GM21526 (cell line): ENCODE measurements at regions not wholly inside any gene's neighbourhood (a gene's known extent, or its start where the extent isn't known, plus 50 kb on each side); places are given as distances from the start of the nearest gene placed in this dataset.

Source experiments
- ATAC-seq: cut with Tn5 transposase; IDR thresholded peaks from one replicate; pipeline ENCODE4 v1.9.1; 2021; ENCODE audit warnings: moderate library complexity; ENCODE audit not compliant: unreplicated experiment, low FRiP score

DNA sequence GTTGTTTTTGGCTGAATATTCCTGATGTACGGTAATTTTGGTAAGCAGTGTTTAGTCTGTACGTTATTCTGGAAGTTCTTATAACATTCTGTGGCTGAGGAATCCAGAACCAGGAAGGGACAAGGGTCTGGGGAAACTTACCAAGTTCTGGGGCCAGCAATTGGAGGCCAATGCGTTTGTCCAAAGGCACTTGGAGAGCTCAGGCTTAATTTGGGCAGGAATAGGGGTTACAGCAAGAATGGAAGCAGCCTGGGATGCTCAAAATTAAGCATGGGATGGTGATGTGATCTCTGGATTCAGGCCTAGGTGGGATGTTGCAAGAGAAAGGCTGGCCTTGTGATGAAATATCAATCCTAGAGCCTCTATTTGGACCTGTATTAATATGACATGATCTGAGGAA, 235.2 kb upstream of the NOX3 start:
- no peak for ATAC-seq

DNA sequence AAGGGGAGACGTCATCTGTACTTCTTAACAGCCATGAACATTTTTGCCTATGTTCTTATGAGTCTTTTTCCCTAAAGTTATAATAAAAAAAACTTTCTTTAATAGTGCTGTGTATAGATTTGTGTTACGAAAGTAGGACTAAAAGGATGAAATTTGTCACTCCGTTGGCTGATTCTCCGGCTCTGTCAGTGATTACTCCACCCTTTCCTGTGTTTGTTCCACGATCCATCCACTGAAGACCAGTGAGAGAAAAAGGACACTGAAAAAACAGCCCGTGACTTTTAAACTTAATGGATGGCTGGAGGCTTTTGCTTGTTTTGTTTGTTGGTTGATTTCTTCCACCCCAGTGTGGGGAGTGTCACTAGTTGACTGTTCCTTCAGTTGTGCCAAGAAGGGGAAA, 232.0 kb upstream of the NOX3 start:
- ATAC-seq: no peak

DNA sequence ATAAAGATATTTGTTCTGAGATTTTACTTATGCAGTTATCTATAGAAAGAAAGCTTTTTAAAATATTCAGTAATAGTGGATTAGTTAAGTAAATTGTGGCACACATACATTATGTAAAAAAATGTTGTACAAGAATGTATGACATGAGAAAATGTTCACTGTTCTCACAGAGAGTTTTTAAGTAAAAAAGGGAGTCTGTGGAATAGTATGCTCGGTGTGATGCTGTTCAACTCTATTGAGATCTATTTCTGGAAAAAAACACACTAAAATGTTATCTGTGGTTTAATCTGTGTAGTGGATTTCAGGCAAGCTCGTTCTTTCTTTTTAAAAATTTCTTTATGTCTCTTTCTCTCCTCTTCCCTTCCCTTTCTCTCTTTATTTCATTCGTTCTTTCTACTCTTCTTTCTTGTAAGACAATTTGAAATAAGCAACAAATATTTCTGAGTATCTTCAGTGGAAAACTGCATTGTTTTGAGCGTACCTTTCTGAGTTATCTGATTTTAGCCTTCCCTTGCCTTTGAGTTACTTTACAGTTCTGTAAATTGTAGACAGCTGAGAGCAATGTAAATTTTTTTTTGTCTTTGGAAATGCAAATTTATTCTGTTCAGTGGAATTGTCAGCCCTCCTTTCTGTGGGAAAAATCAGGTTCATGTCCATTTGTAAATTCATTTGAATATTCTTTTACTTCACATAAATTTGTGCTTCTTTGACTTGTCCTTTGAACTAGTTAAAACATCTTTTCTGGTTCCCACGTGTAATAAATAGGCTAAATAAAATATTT, 229.0 kb upstream of the NOX3 start:
- ATAC-seq: no peak

DNA sequence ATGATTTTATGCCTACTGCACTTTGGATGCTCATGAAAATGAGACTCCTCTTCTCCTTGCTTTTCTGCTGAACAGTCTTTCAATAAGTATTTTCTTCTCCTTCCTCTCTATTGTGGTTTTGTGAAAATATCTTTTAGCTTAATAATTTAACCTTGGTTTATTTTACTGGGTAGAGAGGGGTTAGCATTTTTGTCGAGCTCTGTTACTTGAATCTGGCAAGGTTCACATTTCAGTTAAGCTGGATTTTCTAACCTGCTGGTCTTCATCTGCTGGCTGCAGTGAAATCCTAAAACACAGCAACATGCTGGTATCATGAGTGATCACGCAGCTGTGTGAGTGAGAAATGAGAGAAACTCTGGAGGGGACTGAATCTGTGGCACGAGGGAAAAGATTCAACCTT, 222.7 kb upstream of the NOX3 start:
- no peak for ATAC-seq

DNA sequence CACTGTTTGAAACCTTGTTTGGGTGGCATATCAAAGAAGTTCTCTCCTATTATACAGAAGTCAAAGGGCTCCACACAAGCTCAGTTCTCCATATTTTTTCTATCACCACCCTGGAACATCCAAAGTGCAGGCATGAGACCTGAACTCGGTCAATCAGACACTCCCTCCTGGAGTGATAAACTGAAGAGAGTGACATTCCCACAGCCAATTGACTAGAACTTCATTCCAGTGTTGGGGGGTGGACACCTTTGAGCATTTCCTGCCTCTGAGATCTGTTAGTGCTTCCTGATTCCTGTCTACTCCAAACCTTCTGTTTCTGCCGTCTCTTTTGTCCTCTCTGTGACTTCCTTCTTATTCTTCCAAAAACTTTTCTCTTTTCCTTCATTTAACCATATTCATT, 220.7 kb upstream of the NOX3 start:
- ATAC-seq: no peak

DNA sequence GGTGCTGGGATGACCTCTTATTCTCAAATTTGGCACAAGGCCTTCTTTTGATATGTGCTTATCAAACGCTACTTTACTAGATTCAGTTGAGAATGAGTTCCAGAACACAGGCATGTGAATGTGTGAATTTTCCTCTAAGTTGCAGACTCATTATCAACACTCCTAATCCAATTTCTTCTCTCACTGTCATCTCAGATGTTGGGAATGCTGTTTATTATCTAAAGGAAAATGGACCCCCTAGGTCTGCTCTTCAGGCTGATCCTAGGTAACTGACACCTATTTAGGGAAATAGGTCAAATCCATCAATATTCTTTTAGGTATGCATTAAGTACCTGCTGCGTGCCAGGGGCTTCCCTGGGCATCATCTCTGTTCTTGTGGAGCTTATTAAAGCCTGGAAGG, 215.0 kb upstream of the NOX3 start:
- no peak for ATAC-seq

DNA sequence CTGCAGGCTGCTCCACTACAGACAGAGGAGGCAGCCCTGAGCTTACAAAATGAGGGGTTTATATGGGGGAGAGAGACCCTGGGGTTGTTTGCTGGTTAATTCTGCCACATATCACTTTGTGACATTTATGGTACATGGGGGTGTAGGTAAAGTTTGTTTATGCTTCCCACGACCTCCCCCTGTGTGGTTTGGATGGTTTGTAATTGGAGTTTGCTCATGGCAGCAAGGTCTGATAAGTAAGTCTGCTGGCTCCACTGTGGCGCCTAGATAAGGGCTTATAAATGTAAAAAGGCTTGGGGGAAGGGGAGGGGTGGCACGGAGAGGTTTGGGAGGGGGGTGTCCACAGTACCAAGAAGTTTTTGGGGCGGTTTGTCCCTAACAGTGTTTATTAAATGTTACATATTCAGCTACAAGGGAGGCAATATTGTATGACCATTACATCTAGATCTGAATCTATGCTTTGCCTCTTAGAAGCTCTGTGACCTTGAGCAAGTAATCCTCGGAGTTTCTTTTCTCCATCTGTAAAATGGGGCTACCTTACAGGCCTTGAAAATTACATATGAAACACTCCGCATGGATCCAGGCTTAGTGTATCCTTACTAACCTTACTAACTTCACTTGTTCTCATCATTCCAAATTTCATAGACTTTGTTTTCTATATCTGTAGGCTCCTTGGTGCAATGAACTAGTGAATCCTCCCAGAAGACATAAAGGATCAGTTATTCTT, 204.8 kb upstream of the NOX3 start:
- ATAC-seq: no peak

DNA sequence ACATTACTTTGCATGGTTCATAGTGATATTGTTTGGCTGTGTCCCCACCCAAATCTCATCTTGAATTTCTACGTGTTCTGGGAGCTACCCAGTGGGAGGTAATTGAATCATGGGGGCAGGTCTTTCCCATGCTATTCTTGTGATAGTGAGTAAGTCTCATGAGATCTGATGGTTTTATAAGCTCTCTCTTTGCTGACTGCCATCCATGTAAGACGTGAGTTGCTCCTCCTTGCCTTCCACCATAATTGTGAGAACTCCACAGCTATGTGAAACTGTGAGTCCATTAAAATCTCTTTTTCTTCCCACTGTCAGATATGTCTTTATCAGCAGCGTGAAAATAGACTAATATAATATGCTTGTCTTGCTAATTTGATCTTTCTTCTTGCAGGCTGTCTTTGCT, 200.4 kb upstream of the NOX3 start:
- no peak for ATAC-seq

DNA sequence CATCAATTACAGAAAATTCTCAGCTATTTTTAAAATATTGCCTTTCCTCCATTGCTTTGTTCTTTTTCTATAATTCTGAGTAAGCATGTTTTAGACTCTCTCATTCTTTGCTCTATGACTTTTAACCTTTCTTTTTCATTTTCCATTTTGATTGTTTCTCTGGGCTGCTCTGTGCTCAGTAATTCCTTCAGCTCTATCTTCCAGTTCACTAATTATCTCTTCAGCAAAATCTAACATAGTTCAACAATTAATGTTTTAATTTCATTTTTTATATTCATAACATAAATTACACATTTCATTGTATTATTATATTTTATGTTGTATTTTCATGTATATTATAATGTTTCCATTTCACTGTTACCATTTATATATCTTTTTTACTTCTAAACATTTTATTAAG, 198.8 kb upstream of the NOX3 start:
- ATAC-seq: no peak

DNA sequence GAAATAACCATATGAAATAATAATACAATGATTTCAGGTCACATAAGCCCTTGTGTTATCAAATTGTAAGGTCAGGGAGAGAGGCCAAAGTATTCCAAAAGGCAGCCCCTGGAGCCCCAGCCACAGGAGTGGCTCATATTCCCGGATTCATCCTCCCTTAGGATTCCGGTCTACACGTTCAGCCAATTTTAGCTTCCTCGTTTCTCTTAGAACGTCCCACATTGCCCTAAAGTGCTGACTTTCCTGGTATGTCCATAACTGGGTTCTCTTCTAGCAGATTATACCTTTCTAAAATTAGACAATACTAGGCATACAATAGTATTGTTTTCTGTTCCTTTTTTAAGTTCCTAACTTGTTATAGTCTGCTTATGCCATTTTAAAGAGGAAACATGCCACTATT, 192.7 kb upstream of the NOX3 start:
- ATAC-seq: no peak

DNA sequence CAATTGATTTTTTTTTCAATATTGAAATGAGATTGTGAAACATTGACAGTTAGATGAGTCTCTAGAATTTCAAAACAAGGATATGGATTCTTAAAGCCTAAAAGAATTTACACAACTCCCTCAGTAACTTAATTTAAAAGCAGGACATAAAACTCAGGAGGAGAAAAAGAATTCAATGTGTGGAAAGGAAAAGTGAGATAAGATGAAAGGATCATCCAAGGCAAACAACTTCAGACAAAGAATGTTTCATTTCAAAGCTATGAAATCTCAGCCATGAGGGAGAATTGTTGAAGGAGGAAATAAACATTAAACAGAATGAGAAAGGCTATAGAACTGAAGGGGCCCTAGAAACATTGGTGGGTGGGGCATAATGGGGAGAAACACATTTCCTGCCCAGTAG, 191.7 kb upstream of the NOX3 start:
- no peak for ATAC-seq

DNA sequence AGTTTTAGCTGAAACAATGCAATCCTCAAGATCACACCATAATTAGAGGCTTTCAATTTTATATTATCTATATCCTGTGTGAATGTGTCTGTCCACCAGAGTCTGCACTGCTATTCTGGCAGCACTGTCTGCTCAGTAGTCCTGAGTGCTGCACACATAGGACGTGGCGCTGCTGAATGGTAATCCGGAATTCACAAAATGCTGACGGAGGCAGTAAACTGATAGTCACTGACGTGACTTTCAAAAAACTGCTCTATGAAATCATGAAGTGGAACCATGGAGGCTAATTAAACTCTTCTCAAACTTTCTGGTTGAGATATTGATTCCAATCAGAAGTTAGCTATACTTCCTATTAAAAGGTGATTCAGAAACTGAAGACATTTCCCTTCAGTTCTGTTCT, 190.8 kb upstream of the NOX3 start:
- no peak for ATAC-seq

DNA sequence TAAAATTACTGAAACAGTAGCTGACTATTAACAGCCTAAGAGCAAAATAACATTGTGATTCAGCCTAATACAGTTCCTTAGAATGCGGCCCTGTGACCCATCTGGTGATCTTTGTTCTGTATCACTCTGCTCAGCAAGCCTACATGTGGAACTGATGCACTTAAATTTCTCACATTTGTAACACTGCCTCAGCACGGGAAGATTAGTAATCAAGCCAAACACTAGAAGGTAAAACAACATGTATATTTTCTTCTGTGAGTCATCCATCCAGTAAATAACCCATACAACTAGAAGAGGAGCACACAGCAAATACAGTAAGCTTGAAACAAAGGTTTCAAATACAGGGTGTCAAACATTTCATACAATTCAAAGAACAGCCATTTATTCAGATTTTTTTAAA, 189.7 kb upstream of the NOX3 start:
- ATAC-seq: no peak

DNA sequence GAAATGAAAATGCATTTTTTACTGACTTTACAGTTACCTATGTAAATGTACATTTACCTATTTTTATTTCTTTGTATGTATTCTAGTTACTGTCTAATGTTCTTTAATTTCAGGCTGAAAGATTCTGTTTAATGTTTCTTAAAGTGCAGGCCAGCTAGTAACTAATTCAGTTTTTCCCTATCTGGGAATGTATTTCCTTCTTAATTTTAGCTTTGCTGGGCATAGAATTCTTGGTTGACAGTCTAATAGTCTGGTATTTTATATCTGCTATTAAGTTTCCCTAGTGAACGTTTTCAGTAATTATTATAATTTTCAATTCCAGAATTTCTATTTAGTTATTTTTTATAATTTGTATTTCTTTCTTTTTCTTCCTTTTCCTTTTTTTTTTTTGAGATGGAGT, 186.0 kb upstream of the NOX3 start:
- ATAC-seq: no peak

DNA sequence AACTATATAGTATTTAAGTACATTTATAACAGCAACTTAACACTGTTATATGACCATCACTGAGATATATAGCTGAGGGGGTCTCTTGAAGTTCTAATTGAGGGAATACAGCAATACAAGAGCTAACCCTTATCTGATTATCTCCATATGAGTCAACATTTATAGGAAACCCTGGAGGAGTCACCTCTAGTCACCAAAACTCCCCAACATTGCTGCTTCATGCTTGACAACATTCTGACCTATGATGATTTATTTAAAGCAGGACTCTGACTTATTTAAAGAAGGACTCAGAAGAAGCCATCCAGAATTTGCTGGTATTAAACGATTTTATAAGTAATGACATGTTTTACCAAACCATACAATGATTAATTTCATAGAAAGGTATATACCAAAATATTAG, 182.6 kb upstream of the NOX3 start:
- no peak for ATAC-seq

DNA sequence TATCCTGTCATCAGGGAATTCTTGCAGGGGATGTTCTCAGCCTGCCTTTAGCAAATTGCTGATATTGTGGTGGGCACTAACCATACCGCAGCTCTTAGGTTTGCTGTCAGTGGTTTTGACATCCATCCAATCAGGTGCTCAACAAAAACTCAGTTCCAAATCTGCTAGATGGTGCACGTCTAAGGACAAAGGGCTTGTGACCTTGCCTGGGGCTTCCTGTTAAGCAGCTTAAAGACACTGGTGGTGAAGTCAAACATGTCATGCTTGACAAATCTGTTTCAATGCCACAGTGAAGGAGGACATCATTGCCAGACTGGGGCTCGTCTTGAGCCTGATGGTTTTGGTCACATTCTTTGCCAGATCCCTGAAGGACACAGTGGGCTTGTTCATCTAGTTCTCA, 179.8 kb upstream of the NOX3 start:
- no peak for ATAC-seq

DNA sequence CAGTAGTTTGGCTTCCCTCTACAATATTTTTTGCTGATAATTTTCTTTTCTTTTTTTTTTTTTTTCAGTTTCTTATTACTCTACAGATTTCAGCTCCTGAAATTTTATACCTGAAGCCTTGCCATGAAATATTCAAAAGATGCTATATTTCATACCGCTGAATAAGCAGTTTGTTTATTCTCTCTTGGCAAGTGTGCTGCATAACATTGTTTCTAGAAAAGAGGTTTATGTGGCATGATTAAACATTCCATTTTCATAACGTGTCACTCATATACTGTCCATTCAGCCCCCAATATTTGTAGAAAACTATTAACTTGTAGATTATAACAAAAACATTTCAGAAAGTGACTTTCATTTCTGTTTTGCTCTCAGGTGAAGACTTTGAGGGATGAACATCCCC, 174.4 kb upstream of the NOX3 start:
- no peak for ATAC-seq

DNA sequence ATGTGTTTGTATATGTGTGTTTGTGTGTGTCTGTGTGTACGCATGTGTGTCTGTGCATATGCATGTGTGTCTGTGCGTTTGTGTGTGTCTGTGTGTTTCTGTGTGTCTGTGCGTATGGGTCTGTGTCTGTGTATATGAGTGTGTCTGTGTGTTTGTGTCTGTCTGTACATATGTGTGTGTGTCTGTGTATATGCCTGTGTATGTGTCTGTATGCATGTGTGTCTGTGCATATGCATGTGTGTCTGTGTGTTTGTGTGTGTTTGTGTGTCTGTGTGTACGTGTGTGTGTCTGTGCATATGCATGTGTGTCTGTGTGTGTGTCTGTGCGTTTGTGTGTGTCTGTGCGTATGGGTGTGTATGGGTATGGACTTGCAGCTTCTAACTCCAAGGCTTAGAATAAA, 174.0 kb upstream of the NOX3 start:
- ATAC-seq: no peak

DNA sequence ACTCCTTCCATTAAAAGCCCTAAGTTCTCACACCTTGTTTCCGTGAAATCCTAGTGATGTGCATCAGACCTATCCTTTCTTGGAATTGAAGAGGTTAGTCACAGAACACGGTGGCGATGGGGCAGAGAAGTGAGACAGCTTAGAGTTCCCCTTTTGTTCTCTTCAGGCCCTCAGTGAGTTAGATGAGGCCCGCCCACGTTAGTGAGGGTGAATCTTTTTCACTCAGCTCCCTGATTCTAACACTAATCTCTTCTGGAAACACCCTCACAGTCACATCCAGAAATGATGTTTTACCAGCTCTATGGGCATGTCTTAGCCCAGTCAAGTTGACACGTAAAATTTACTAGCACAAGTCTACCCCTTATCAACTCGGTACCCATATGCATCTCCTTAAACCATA, 172.7 kb upstream of the NOX3 start:
- peak; percentile 90 for ATAC-seq

DNA sequence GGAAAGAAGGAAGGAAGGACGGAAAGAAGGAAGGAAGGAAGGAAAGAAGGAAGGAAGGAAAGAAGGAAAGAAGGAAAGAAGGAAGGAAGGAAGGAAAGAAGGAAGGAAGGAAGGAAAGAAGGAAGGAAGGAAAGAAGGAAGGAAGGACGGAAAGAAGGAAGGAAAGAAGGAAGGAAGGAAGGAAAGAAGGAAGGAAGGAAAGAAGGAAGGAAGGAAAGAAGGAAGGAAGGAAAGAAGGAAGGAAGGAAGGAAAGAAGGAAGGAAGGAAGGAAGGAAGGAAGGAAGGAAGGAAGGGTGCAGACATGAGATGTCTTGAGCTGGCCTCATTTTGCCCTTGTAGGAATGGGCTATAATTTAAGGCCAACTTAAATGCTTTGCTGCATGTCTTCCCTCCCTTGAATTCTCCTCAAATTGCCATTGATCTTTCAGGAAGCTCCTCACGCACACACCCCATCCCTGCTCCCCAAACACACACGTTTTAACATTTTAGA, 172.1 kb upstream of the NOX3 start:
- peak; percentile 17 for ATAC-seq

DNA sequence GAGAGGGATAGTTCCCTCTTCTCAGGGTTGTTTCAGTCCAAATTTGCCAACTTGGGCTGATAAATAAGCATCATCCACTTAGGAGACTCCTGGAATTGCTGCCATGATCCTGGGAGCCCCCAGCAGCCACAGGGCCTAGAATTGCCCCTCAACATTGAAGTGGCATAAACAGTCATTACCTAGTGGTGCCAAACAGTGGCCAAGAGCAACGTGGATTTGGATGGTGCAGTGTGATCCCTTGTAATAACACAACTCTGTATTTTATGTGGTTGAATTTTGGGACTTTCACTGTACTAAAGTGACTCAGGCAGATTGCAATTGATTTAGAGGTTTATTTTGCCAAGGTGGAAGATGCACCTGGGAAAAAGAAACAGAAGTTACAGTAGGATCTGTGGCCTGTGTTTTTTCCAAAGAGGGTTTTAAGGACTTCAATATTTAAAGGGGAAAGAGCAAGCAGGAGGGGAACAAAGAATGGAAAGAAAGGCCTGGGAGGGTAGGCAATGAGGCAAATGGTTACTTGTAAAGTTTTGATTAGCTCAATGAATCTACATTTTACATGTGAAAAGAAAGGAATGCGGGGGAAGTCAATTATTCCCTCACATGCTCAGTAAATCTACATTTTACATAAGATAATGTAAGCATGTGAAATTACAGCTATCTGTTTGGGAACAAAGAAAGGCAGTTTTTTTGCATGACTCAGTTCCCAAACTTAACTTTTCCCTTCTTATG, 168.0 kb upstream of the NOX3 start:
- ATAC-seq: no peak

DNA sequence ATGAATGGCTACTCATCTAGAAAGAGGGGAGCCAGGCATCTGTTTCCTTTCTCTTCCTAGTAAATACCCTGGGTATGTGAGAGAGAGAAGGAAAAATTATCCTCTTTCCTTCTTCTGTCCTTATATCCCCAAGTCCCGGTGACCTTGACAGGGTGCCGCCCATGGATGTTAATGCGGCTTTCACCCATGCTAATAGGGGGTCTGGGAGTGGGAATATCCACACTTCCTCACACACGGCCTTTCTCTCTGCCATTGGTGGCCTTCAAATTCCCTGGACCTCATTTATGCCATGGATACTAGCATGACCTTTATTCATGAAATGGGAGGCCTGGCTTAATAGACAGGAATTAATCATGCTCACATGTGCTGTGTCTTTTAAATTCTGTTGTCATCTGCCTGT, 159.0 kb upstream of the NOX3 start:
- no peak for ATAC-seq
